ENCODE measurements at regions not wholly inside any gene's neighbourhood (a gene's known extent, or its start where the extent isn't known, plus 50 kb on each side); places are given as distances from the start of the nearest gene placed in this dataset.
"Not testable (repeated sequence)": the region's sequence is repeated elsewhere in the genome, so short reads cannot be mapped to it uniquely, and the experiment has no call there.

GRCh38 chr2:182477774-182478173 lies 50.9 kb upstream of the PDE1A start:
- Mint-ChIP-seq H3K9me3 (peaks cover 10% of the 10 kb centered on the region), H3K4me1 (no peaks in the 10 kb centered on the region)
- ATAC-seq (replicated peaks; ENCODE audit: extremely low read depth, poor library complexity, severe bottlenecking): no peak

GRCh38 chr2:182481676-182482075 lies 54.8 kb upstream of the PDE1A start:
- no peak overlapping the region for H3K4me3 Mint-ChIP-seq
- DNase-seq (ENCODE audit: low spot score in 2 of 2) (no peak), ATAC-seq (replicated peaks; ENCODE audit: extremely low read depth, poor library complexity, severe bottlenecking) (no peak)
- no peak overlapping the region for H3K27ac Mint-ChIP-seq (ENCODE audit: low read depth)
- no peaks in the 10 kb centered on the region for H3K27me3 Mint-ChIP-seq
- H3K36me3 Mint-ChIP-seq (ENCODE audit: insufficient read depth): no peaks in the 10 kb centered on the region
- H3K4me1 Mint-ChIP-seq: no peaks in the 10 kb centered on the region
- H3K9me3 Mint-ChIP-seq: peaks cover 5% of the 10 kb centered on the region

More at GRCh38 chr2:182477774-182478173, 50.9 kb upstream of the PDE1A start:
- peaks cover 2% of the 10 kb centered on the region for H3K36me3 Mint-ChIP-seq (ENCODE audit: insufficient read depth)
- H3K27me3 Mint-ChIP-seq: no peaks in the 10 kb centered on the region
- DNase-seq (ENCODE audit: low spot score in 2 of 2): no peak
- no peak overlapping the region for H3K27ac Mint-ChIP-seq (ENCODE audit: low read depth)
- no peak overlapping the region for H3K4me3 Mint-ChIP-seq

GRCh38 chr2:182482511-182482910 lies 55.7 kb upstream of the PDE1A start:
- H3K27ac Mint-ChIP-seq (ENCODE audit: low read depth): no peak overlapping the region
- ATAC-seq (replicated peaks; ENCODE audit: extremely low read depth, poor library complexity, severe bottlenecking) (no peak), DNase-seq (ENCODE audit: low spot score in 2 of 2) (no peak)
- H3K4me1 Mint-ChIP-seq: no peaks in the 10 kb centered on the region
- no peaks in the 10 kb centered on the region for H3K27me3 Mint-ChIP-seq
- H3K4me3 Mint-ChIP-seq: no peak overlapping the region
- H3K36me3 Mint-ChIP-seq (ENCODE audit: insufficient read depth): no peaks in the 10 kb centered on the region
- peaks cover 5% of the 10 kb centered on the region for H3K9me3 Mint-ChIP-seq

- no peaks in the 10 kb centered on the region for H3K27me3 Mint-ChIP-seq
- no peak overlapping the region for H3K4me3 Mint-ChIP-seq
- peaks cover 10% of the 10 kb centered on the region for H3K9me3 Mint-ChIP-seq
- no peak overlapping the region for H3K27ac Mint-ChIP-seq (ENCODE audit: low read depth)
- ATAC-seq (replicated peaks; ENCODE audit: extremely low read depth, poor library complexity, severe bottlenecking): no peak
- DNase-seq (ENCODE audit: low spot score in 2 of 2): no peak
- no peaks in the 10 kb centered on the region for H3K36me3 Mint-ChIP-seq (ENCODE audit: insufficient read depth)
- no peaks in the 10 kb centered on the region for H3K4me1 Mint-ChIP-seq
Observed at GRCh38 chr2:182496596-182496995, 69.8 kb upstream of the PDE1A start.

GRCh38 chr2:182499706-182500470 lies 73.1 kb upstream of the PDE1A start:
- DNase-seq (ENCODE audit: low spot score in 2 of 2): no peak
- no peaks in the 10 kb centered on the region for H3K4me1 Mint-ChIP-seq
- H3K27me3 Mint-ChIP-seq: no peaks in the 10 kb centered on the region
- no peak overlapping the region for H3K27ac Mint-ChIP-seq (ENCODE audit: low read depth)
- H3K9me3 Mint-ChIP-seq: peaks cover 7% of the 10 kb centered on the region
- no peak for ATAC-seq (replicated peaks; ENCODE audit: extremely low read depth, poor library complexity, severe bottlenecking)
- no peak overlapping the region for H3K4me3 Mint-ChIP-seq
- H3K36me3 Mint-ChIP-seq (ENCODE audit: insufficient read depth): no peaks in the 10 kb centered on the region

GRCh38 chr2:182503886-182504285 lies 77.0 kb upstream of the PDE1A start:
- Mint-ChIP-seq H3K27ac (ENCODE audit: low read depth) (no peak overlapping the region), H3K4me1 (no peaks in the 10 kb centered on the region), H3K27me3 (no peaks in the 10 kb centered on the region), H3K9me3 (no peaks in the 10 kb centered on the region), H3K36me3 (ENCODE audit: insufficient read depth) (peaks cover 2% of the 10 kb centered on the region), H3K4me3 (no peak overlapping the region)
- DNase-seq (ENCODE audit: low spot score in 2 of 2): no peak
- no peak for ATAC-seq (replicated peaks; ENCODE audit: extremely low read depth, poor library complexity, severe bottlenecking)

GRCh38 chr2:182504903-182505302 lies 78.1 kb upstream of the PDE1A start:
- H3K4me3 Mint-ChIP-seq: no peak overlapping the region
- H3K27ac Mint-ChIP-seq (ENCODE audit: low read depth): no peak overlapping the region
- no peaks in the 10 kb centered on the region for H3K27me3 Mint-ChIP-seq
- H3K36me3 Mint-ChIP-seq (ENCODE audit: insufficient read depth): peaks cover 2% of the 10 kb centered on the region
- DNase-seq (ENCODE audit: low spot score in 2 of 2) (no peak), ATAC-seq (replicated peaks; ENCODE audit: extremely low read depth, poor library complexity, severe bottlenecking) (no peak)
- no peaks in the 10 kb centered on the region for H3K4me1 Mint-ChIP-seq
- no peaks in the 10 kb centered on the region for H3K9me3 Mint-ChIP-seq

GRCh38 chr2:182506606-182507005 lies 79.8 kb upstream of the PDE1A start:
- Mint-ChIP-seq H3K9me3 (no peaks in the 10 kb centered on the region), H3K4me3 (no peak overlapping the region), H3K27ac (ENCODE audit: low read depth) (no peak overlapping the region), H3K4me1 (no peaks in the 10 kb centered on the region), H3K36me3 (ENCODE audit: insufficient read depth) (peaks cover 2% of the 10 kb centered on the region), H3K27me3 (no peaks in the 10 kb centered on the region)
- ATAC-seq (replicated peaks; ENCODE audit: extremely low read depth, poor library complexity, severe bottlenecking): no peak
- no peak for DNase-seq (ENCODE audit: low spot score in 2 of 2)

- not testable (repeated sequence) for H3K27ac Mint-ChIP-seq (ENCODE audit: low read depth); H3K9me3 Mint-ChIP-seq; ATAC-seq (replicated peaks; ENCODE audit: extremely low read depth, poor library complexity, severe bottlenecking); H3K27me3 Mint-ChIP-seq; H3K4me1 Mint-ChIP-seq; H3K36me3 Mint-ChIP-seq (ENCODE audit: insufficient read depth); DNase-seq (ENCODE audit: low spot score in 2 of 2); H3K4me3 Mint-ChIP-seq
Observed at GRCh38 chr2:182508583-182508982, 81.7 kb upstream of the PDE1A start.

GRCh38 chr2:182509216-182509615 lies 82.4 kb upstream of the PDE1A start:
- H3K36me3 Mint-ChIP-seq (ENCODE audit: insufficient read depth): peaks cover 2% of the 10 kb centered on the region
- H3K9me3 Mint-ChIP-seq: no peaks in the 10 kb centered on the region
- H3K27me3 Mint-ChIP-seq: no peaks in the 10 kb centered on the region
- no peak overlapping the region for H3K4me3 Mint-ChIP-seq
- no peak for DNase-seq (ENCODE audit: low spot score in 2 of 2)
- ATAC-seq (replicated peaks; ENCODE audit: extremely low read depth, poor library complexity, severe bottlenecking): no peak
- H3K27ac Mint-ChIP-seq (ENCODE audit: low read depth): no peak overlapping the region
- H3K4me1 Mint-ChIP-seq: no peaks in the 10 kb centered on the region

- DNase-seq (ENCODE audit: low spot score in 2 of 2) (no peak), ATAC-seq (replicated peaks; ENCODE audit: extremely low read depth, poor library complexity, severe bottlenecking) (no peak)
- Mint-ChIP-seq H3K9me3 (no peaks in the 10 kb centered on the region), H3K36me3 (ENCODE audit: insufficient read depth) (no peaks in the 10 kb centered on the region), H3K4me1 (no peaks in the 10 kb centered on the region), H3K27ac (ENCODE audit: low read depth) (no peak overlapping the region), H3K4me3 (no peak overlapping the region), H3K27me3 (no peaks in the 10 kb centered on the region)
Observed at GRCh38 chr2:182521453-182522404, 94.9 kb upstream of the PDE1A start.

- no peaks in the 10 kb centered on the region for H3K27me3 Mint-ChIP-seq
- DNase-seq (ENCODE audit: low spot score in 2 of 2) (no peak), ATAC-seq (replicated peaks; ENCODE audit: extremely low read depth, poor library complexity, severe bottlenecking) (no peak)
- no peak overlapping the region for H3K27ac Mint-ChIP-seq (ENCODE audit: low read depth)
- H3K4me1 Mint-ChIP-seq: no peaks in the 10 kb centered on the region
- H3K4me3 Mint-ChIP-seq: no peak overlapping the region
- no peaks in the 10 kb centered on the region for H3K36me3 Mint-ChIP-seq (ENCODE audit: insufficient read depth)
- no peaks in the 10 kb centered on the region for H3K9me3 Mint-ChIP-seq
Observed at GRCh38 chr2:182522405-182522896, 95.6 kb upstream of the PDE1A start.

Measured in central memory CD8-positive, alpha-beta T cell (primary cell).